Testis (tissue), 2 donors: ENCODE measurements at regions not wholly inside any gene's neighbourhood (a gene's known extent, or its start where the extent isn't known, plus 50 kb on each side); places are given as distances from the start of the nearest gene placed in this dataset.
"Not testable (repeated sequence)": the region's sequence is repeated elsewhere in the genome, so short reads cannot be mapped to it uniquely, and the experiment has no call there.

Experiments
- POLR2A ChIP-seq: fragments of 450-650 bp; IDR thresholded peaks from one replicate; pipeline ENCODE4 v1.6.1; 2017; ENCODE audit warnings: antibody characterized with exemption, mild to moderate bottlenecking, moderate library complexity
- TF ChIP-seq, protein P1 (sequence below), 3 experiments: fragments of 450-650 bp in 2 of 3; fragments of 200-600 bp in 1 of 3; sonication (generic) in 1 of 3; IDR thresholded peaks; one replicate each; pipeline ENCODE4 v1.5.1; 2016 to 2019; ENCODE audit warnings: antibody characterized with exemption in 3 of 3, mild to moderate bottlenecking in 2 of 3, moderate library complexity in 1 of 3

GRCh38 chr10:6784429-6784828 lies 204.4 kb upstream of the PRKCQ start:
- TF ChIP-seq, protein P1, sequence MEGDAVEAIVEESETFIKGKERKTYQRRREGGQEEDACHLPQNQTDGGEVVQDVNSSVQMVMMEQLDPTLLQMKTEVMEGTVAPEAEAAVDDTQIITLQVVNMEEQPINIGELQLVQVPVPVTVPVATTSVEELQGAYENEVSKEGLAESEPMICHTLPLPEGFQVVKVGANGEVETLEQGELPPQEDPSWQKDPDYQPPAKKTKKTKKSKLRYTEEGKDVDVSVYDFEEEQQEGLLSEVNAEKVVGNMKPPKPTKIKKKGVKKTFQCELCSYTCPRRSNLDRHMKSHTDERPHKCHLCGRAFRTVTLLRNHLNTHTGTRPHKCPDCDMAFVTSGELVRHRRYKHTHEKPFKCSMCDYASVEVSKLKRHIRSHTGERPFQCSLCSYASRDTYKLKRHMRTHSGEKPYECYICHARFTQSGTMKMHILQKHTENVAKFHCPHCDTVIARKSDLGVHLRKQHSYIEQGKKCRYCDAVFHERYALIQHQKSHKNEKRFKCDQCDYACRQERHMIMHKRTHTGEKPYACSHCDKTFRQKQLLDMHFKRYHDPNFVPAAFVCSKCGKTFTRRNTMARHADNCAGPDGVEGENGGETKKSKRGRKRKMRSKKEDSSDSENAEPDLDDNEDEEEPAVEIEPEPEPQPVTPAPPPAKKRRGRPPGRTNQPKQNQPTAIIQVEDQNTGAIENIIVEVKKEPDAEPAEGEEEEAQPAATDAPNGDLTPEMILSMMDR (IDR thresholded peaks at IDR 0.05), result not testable (repeated sequence)
- not testable (repeated sequence) for TF ChIP-seq POLR2A
